Muscle layer of duodenum (tissue), 2 donors: ENCODE measurements at regions not wholly inside any gene's neighbourhood (a gene's known extent, or its start where the extent isn't known, plus 50 kb on each side); places are given as distances from the start of the nearest gene placed in this dataset.
"Not testable (repeated sequence)": the region's sequence is repeated elsewhere in the genome, so short reads cannot be mapped to it uniquely, and the experiment has no call there.

Experiments used
- H3K27ac ChIP-seq: one replicate; pipeline ENCODE4 v1.7.0; 2013; ENCODE audit warnings: mild to moderate bottlenecking, low read length
- H3K27me3 ChIP-seq: one replicate; pipeline ENCODE4 v1.7.0; 2013; ENCODE audit warnings: low read depth, mild to moderate bottlenecking, control low read depth, low read length
- H3K36me3 ChIP-seq, 2 donors: one replicate each; pipeline ENCODE4 v1.7.0; 2013; ENCODE audit warnings: low read length in 2 of 2, control low read depth in 1 of 2, mild to moderate bottlenecking in 1 of 2; ENCODE audit not compliant: insufficient read depth in 2 of 2, control insufficient read depth in 1 of 2
- H3K4me1 ChIP-seq, 2 donors: one replicate each; pipeline ENCODE4 v1.7.0; 2013; ENCODE audit warnings: low read length in 2 of 2, mild to moderate bottlenecking in 2 of 2, control low read depth in 1 of 2, moderate library complexity in 1 of 2; ENCODE audit not compliant: insufficient read depth in 2 of 2, control insufficient read depth in 1 of 2
- H3K4me3 ChIP-seq, 2 donors: one replicate each; pipeline ENCODE4 v1.7.0; 2013; ENCODE audit warnings: low read length in 2 of 2, low read depth in 1 of 2, mild to moderate bottlenecking in 1 of 2
- H3K9me3 ChIP-seq, 2 donors: one replicate each; pipeline ENCODE4 v1.7.0; 2013; ENCODE audit warnings: low read length in 2 of 2, control low read depth in 1 of 2, mild to moderate bottlenecking in 1 of 2; ENCODE audit not compliant: control insufficient read depth in 1 of 2
- donor health status: healthy.

DNA sequence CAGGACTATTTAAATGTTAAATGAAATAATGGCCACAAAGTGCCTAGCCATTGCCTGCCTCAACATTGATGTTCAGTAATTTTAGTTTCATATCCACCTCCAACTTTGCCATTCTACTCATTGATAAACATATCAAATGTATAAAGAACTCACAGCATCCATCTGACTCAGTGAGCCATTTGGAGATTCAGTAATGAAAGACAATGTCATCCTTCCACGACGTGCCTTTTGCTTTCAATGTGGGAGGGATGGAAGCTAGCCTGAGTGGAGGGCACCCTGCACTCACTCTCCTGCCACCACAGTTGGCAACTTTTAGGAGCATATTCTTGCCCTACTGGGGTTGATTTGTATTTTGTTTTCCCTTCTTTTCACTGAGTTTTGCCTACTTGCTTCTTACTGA, 151.5 kb downstream of the GLUL start:
- H3K27ac ChIP-seq: no peak overlapping the region
- no peaks in the 10 kb centered on the region for H3K4me1 ChIP-seq
- H3K9me3 ChIP-seq: no peaks in the 10 kb centered on the region
- H3K36me3 ChIP-seq: no peaks in the 10 kb centered on the region
- H3K4me3 ChIP-seq: no peak overlapping the region
- H3K27me3 ChIP-seq: no peaks in the 10 kb centered on the region

DNA sequence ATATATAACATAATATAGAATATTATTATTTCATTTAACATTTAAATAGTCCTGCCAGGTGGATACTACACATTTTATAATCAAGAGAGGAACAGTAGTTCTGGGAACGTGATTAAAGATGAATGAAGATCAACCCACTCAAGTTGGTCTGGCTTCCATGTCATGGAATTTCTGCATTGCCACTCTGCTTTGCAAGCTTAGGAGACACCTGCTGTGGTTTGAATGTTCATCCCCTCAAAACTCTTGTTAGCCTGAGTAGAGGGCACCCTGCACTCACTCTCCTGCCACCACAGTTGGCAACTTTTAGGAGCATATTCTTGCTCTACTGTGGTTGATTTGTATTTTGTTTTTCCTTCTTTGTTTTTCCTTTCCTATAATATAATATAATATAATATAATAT, 153.2 kb downstream of the GLUL start:
- Histone ChIP-seq H3K4me3 (no peak overlapping the region), H3K27me3 (no peaks in the 10 kb centered on the region), H3K27ac (no peak overlapping the region), H3K9me3 (no peaks in the 10 kb centered on the region), H3K36me3 (no peaks in the 10 kb centered on the region), H3K4me1 (no peaks in the 10 kb centered on the region)

- Histone ChIP-seq H3K27me3 (no peaks in the 10 kb centered on the region), H3K4me1 (no peaks in the 10 kb centered on the region), H3K9me3 (no peaks in the 10 kb centered on the region), H3K4me3 (no peak overlapping the region), H3K27ac (no peak overlapping the region), H3K36me3 (no peaks in the 10 kb centered on the region)
Measured at GRCh38 chr1:182237329-182237728, 154.3 kb downstream of the GLUL start.

DNA sequence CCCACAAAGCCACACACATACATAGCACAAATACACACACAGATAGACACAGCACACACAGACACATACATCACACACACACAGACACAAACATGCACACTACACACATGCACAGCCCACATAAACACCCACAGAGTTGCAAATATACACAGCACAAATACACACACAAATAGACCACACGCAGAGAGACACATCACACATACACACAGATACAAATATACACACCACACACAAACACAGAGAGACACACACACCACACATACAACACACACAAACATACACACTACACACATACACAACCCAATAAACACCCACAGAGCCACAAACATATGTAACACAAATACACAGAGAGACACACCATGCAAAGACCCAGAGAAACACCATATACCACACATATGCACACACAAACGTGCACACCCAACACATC, 154.9 kb downstream of the GLUL start:
- H3K4me3 ChIP-seq: no peak overlapping the region
- H3K4me1 ChIP-seq: no peaks in the 10 kb centered on the region
- no peak overlapping the region for H3K27ac ChIP-seq

GRCh38 chr1:182235952-182236650, 155.5 kb downstream of the GLUL start:
- H3K4me1 ChIP-seq: no peaks in the 10 kb centered on the region
- no peaks in the 10 kb centered on the region for H3K27me3 ChIP-seq
- no peak overlapping the region for H3K4me3 ChIP-seq
- no peaks in the 10 kb centered on the region for H3K36me3 ChIP-seq
- no peak overlapping the region for H3K27ac ChIP-seq
- no peaks in the 10 kb centered on the region for H3K9me3 ChIP-seq

More for the DNA sequence above, 154.9 kb downstream of the GLUL start:
- H3K36me3 ChIP-seq: no peaks in the 10 kb centered on the region
- no peaks in the 10 kb centered on the region for H3K27me3 ChIP-seq
- H3K9me3 ChIP-seq: no peaks in the 10 kb centered on the region

GRCh38 chr1:182235604-182235951, 156.0 kb downstream of the GLUL start:
- Histone ChIP-seq H3K27ac (no peak overlapping the region), H3K4me3 (no peak overlapping the region), H3K36me3 (no peaks in the 10 kb centered on the region), H3K4me1 (no peaks in the 10 kb centered on the region), H3K27me3 (no peaks in the 10 kb centered on the region), H3K9me3 (no peaks in the 10 kb centered on the region)

DNA sequence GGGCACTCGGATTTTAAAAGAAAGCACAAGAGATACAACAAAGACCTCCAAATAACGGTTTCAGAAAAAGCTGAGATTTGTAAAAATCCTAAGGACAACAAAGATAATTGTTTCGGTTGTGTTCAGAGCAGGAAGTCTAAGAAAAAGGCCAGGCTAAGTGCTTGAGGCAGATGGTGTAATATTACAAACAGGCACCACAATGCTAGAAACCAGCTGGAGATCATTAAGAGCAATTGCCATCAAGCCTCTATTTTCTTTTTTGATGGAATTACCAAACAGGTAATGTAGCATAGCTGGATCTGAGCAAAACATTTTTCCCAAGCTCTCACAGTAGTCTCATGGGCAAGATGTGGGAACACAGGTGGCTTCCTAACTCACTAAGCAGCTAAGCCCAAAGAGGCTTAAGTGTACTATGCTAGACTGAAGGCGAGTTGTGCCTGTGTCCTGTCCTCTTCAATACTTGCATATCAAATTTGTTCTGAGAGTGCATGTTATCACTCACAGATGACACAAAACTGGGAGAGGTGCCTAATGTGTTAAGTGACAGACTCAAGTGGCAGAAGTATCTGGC, 161.6 kb downstream of the GLUL start:
- Histone ChIP-seq H3K4me3 (no peak overlapping the region), H3K9me3 (no peaks in the 10 kb centered on the region), H3K4me1 (no peaks in the 10 kb centered on the region), H3K27me3 (no peaks in the 10 kb centered on the region), H3K27ac (no peak overlapping the region), H3K36me3 (no peaks in the 10 kb centered on the region)

- Histone ChIP-seq H3K9me3 (no peaks in the 10 kb centered on the region), H3K4me1 (no peaks in the 10 kb centered on the region), H3K27me3 (no peaks in the 10 kb centered on the region), H3K36me3 (no peaks in the 10 kb centered on the region), H3K4me3 (no peak overlapping the region), H3K27ac (no peak overlapping the region)
Measured at GRCh38 chr1:182229451-182229850, 162.1 kb downstream of the GLUL start.

DNA sequence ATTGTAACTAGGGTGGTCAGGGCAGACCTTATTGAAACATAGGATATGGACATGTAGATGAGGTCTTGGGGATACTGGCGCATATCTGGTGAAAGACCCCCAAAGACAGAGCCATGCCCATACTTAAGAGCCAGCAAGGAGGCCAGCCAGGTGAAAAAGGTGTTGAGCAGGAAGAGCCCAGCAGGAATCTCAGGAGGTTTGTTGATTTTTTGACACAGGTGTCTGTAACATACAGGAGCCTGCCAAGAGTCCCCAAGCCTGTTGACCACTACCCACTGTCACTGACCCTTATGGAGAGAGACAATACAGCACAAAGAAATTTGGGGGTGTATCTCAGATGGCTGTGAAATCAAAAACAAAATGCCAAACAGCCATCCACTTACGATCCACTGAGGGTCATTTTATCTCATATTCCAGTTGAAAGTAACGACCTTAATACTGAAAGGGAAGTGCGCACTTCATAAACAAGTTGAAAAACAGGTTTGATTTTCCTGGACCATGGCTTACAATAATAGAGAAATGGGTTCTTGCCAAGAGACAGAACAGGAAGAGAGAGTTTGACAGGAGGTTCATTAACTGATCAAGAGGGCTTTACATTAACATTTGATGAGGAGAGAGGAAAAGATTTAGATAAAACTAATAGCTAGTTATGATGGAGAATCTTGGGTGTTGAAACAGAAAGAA, 163.6 kb downstream of the GLUL start:
- Histone ChIP-seq H3K27ac (no peak overlapping the region), H3K4me3 (no peak overlapping the region), H3K4me1 (no peaks in the 10 kb centered on the region), H3K9me3 (no peaks in the 10 kb centered on the region), H3K27me3 (no peaks in the 10 kb centered on the region), H3K36me3 (no peaks in the 10 kb centered on the region)

DNA sequence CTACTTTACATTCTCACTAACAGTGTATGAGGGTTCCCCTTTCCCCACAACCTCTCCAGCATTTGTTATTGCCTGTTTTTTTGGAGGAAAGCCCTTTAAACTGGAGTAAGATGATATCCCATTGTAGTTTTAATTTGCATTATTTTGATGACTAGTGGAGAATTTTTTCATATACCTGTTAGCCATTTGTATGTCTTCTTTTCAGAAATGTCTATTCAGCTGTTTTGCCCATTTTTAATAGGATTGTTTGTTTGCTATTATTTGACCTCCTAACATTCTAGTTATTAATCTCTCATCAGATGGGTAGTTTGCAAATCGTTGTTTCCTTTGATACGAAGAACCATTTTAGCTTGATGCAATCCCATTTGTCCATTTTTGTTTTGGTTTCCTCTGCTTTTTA, 165.0 kb downstream of the GLUL start:
- Histone ChIP-seq H3K4me1 (no peaks in the 10 kb centered on the region), H3K9me3 (no peaks in the 10 kb centered on the region), H3K4me3 (no peak overlapping the region), H3K36me3 (no peaks in the 10 kb centered on the region), H3K27me3 (no peaks in the 10 kb centered on the region), H3K27ac (no peak overlapping the region)

DNA sequence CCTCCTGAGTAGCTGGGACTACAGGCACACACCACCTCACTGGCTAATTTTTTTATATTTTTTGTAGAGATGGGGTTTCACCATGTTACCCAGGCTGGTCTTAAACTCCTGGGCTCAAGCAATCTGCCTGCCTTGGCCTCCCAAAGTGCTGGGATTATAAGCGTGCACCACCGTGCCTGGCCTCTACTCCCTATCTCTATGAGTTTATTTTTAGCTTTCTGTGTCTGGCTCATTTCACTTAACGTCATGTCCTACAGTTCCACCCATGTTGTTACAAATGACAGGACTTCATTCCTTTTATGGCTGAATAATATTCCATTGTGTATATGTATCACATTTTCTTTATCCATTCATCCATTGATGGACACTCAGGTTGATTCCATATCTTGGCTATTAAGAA, 164.2 kb upstream of the ZNF648 start:
- H3K36me3 ChIP-seq, H3K27me3 ChIP-seq, H3K4me1 ChIP-seq, H3K27ac ChIP-seq, H3K9me3 ChIP-seq, H3K4me3 ChIP-seq: not testable (repeated sequence)

GRCh38 chr1:182221990-182222389, 160.5 kb upstream of the ZNF648 start:
- H3K36me3 ChIP-seq, H3K4me3 ChIP-seq, H3K27ac ChIP-seq, H3K4me1 ChIP-seq, H3K27me3 ChIP-seq, H3K9me3 ChIP-seq: not testable (repeated sequence)
